ENCODE measurements at regions not wholly inside any gene's neighbourhood (a gene's known extent, or its start where the extent isn't known, plus 50 kb on each side); places are given as distances from the start of the nearest gene placed in this dataset.

- no peak for DNase-seq (ENCODE audit: extremely low read depth, insufficient read length)
- TF ChIP-seq CTCF (IDR thresholded peaks at IDR 0.05; ENCODE audit: insufficient read depth, low read length, poor library complexity, severe bottlenecking), result no peak
- Histone ChIP-seq H3K36me3 (ENCODE audit: control insufficient read depth, insufficient read depth, low read length) (no peaks in the 10 kb centered on the region), H3K4me3 (replicated peaks; ENCODE audit: low read depth, low read length) (no peak overlapping the region), H3K27me3 (replicated peaks; ENCODE audit: control insufficient read depth, insufficient read depth, low read length) (no peaks in the 10 kb centered on the region)
These were observed 844.0 kb downstream of the TBC1D22A start for GRCh38 chr22:47606426-47606825.

DNA sequence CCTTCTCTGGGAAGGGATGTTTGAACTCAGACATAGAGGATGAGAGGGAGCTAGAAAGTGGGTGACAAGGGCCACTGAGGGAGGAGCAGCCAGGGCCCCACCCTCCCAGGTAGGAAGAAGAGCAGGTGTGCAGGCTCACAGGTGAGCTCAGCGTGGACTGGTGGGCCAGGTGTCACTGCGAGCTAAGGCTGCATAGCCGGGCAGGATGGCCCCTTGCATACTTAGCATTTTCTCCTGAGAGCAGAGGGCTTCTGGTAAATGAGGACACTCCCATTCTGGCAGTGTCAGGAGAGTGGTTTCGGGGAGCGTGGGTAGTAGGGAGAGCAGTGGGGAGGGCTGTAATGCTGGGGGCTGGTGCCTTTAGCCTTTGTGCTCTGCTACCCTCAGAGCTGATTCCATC lies 843.4 kb downstream of the TBC1D22A start:
- TF ChIP-seq CTCF (IDR thresholded peaks at IDR 0.05; ENCODE audit: insufficient read depth, low read length, poor library complexity, severe bottlenecking), result no peak
- no peak for DNase-seq (ENCODE audit: extremely low read depth, insufficient read length)
- H3K27me3 ChIP-seq (replicated peaks; ENCODE audit: control insufficient read depth, insufficient read depth, low read length), result no peaks in the 10 kb centered on the region
- H3K4me3 ChIP-seq (replicated peaks; ENCODE audit: low read depth, low read length), result no peak overlapping the region
- H3K36me3 ChIP-seq (ENCODE audit: control insufficient read depth, insufficient read depth, low read length), result no peaks in the 10 kb centered on the region

DNA sequence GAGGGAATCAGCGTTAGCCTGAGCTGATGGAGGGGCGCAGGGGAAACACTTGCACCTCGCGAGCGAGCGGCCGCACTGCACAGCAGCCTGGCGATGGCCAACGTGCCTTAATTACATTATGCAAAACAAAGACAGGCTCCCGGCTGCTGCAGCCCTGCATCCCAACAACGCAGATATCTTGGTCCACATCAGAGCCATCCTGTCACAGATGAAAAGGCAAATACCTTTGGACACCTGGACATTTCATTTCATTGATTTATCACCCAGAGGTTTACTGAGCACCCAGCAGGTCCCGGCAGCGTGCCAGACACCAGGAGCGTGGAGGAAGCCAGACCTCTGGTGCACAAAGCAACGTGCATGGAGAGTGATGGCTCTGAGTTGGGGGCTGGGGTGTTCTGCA lies 843.0 kb downstream of the TBC1D22A start:
- H3K27me3 ChIP-seq (replicated peaks; ENCODE audit: control insufficient read depth, insufficient read depth, low read length), result no peaks in the 10 kb centered on the region
- no peaks in the 10 kb centered on the region for H3K36me3 ChIP-seq (ENCODE audit: control insufficient read depth, insufficient read depth, low read length)
- DNase-seq (ENCODE audit: extremely low read depth, insufficient read length), result no peak
- TF ChIP-seq CTCF (IDR thresholded peaks at IDR 0.05; ENCODE audit: insufficient read depth, low read length, poor library complexity, severe bottlenecking), result no peak
- H3K4me3 ChIP-seq (replicated peaks; ENCODE audit: low read depth, low read length), result no peak overlapping the region

- no peak for DNase-seq (ENCODE audit: extremely low read depth, insufficient read length)
- Histone ChIP-seq H3K4me3 (replicated peaks; ENCODE audit: low read depth, low read length) (no peak overlapping the region), H3K27me3 (replicated peaks; ENCODE audit: control insufficient read depth, insufficient read depth, low read length) (no peaks in the 10 kb centered on the region), H3K36me3 (ENCODE audit: control insufficient read depth, insufficient read depth, low read length) (no peaks in the 10 kb centered on the region)
- TF ChIP-seq CTCF (IDR thresholded peaks at IDR 0.05; ENCODE audit: insufficient read depth, low read length, poor library complexity, severe bottlenecking), result no peak
These were observed 842.1 kb downstream of the TBC1D22A start for GRCh38 chr22:47604563-47604962.

DNA sequence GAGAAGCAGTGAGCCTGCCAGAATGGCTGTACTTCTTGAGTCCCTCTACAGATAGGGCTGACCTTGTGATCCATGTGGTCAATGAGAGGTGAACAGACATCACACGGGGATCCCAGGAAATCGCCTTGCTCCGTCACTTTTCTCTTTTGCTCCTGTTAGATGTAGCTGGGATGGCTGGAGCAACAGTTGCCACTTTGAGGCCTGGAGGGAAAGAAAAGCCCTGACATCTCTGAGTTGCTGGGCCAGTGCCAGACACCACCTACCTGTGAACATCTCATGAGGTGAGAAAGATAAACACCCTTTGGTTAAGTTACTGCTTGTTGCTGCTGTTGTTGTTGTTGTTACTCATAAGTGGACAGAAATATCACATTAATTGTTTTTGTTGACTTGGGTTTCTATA lies 840.3 kb downstream of the TBC1D22A start:
- no peaks in the 10 kb centered on the region for H3K27me3 ChIP-seq (replicated peaks; ENCODE audit: control insufficient read depth, insufficient read depth, low read length)
- DNase-seq (ENCODE audit: extremely low read depth, insufficient read length), result no peak
- no peaks in the 10 kb centered on the region for H3K36me3 ChIP-seq (ENCODE audit: control insufficient read depth, insufficient read depth, low read length)
- no peak for TF ChIP-seq CTCF (IDR thresholded peaks at IDR 0.05; ENCODE audit: insufficient read depth, low read length, poor library complexity, severe bottlenecking)
- no peak overlapping the region for H3K4me3 ChIP-seq (replicated peaks; ENCODE audit: low read depth, low read length)

DNA sequence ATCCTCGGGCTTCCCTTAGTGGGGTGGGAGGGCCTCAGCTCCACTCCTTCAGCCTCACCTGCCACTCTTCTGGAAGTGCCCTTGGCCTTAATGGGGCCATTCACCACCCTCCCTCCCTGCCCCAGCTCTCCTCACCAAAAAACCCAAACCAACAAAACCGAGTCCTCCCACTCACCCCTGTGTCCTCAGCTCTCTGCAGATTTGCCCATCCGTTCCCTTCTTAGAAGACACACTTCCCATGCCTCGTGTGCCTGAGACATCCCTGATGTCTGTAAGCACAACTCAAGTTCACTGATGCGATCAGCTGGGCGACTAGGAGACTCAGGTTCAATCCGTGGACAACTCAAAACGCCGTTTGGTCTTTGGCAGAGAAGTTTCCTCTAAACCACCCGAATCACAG lies 839.2 kb downstream of the TBC1D22A start:
- DNase-seq (ENCODE audit: extremely low read depth, insufficient read length), result no peak
- Histone ChIP-seq H3K36me3 (ENCODE audit: control insufficient read depth, insufficient read depth, low read length) (no peaks in the 10 kb centered on the region), H3K27me3 (replicated peaks; ENCODE audit: control insufficient read depth, insufficient read depth, low read length) (no peaks in the 10 kb centered on the region), H3K4me3 (replicated peaks; ENCODE audit: low read depth, low read length) (no peak overlapping the region)
- TF ChIP-seq CTCF (IDR thresholded peaks at IDR 0.05; ENCODE audit: insufficient read depth, low read length, poor library complexity, severe bottlenecking), result no peak
